Brain microvascular endothelial cell (primary cell): ENCODE measurements at regions not wholly inside any gene's neighbourhood (a gene's known extent, or its start where the extent isn't known, plus 50 kb on each side); places are given as distances from the start of the nearest gene placed in this dataset.
A peak's percentile ranks its signal among the peaks of the same experiment; 100 is the strongest.

ENCODE experiments used
- DNase-seq: peaks from one replicate; pipeline ENCODE4 v3.0.0-alpha.2; 2020
- H3K27ac ChIP-seq: fragments of 250-450 bp; sonication (Bioruptor Pico); 2 replicates; pipeline ENCODE4 v1.5.1; 2020; ENCODE audit warnings: mild to moderate bottlenecking, moderate library complexity
- H3K27me3 ChIP-seq: fragments of 250-450 bp; sonication (Bioruptor Pico); replicated peaks from 2 replicates; pipeline ENCODE4 v1.5.1; 2020; ENCODE audit warnings: mild to moderate bottlenecking
- H3K36me3 ChIP-seq: fragments of 250-450 bp; sonication (Bioruptor Pico); replicated peaks from 2 replicates; pipeline ENCODE4 v1.5.1; 2020; ENCODE audit warnings: mild to moderate bottlenecking
- H3K4me3 ChIP-seq: 2 replicates; pipeline ENCODE4 v1.5.1; 2011; ENCODE audit warnings: low read depth, mild to moderate bottlenecking, control low read depth, low read length, moderate library complexity
- CTCF ChIP-seq: IDR thresholded peaks from 2 replicates; pipeline ENCODE4 v1.5.1; 2011; ENCODE audit warnings: low read depth, mild to moderate bottlenecking, moderate library complexity, low read length, control low read depth, inconsistent platforms; ENCODE audit errors: missing control alignments
- in situ Hi-C: cut with HindIII; loops from 2 replicates; pipeline ENCODE4 v1.10.0; 2017; ENCODE audit warnings: low sequenced_read_pairs, low pct_ligation_motif_present

DNA sequence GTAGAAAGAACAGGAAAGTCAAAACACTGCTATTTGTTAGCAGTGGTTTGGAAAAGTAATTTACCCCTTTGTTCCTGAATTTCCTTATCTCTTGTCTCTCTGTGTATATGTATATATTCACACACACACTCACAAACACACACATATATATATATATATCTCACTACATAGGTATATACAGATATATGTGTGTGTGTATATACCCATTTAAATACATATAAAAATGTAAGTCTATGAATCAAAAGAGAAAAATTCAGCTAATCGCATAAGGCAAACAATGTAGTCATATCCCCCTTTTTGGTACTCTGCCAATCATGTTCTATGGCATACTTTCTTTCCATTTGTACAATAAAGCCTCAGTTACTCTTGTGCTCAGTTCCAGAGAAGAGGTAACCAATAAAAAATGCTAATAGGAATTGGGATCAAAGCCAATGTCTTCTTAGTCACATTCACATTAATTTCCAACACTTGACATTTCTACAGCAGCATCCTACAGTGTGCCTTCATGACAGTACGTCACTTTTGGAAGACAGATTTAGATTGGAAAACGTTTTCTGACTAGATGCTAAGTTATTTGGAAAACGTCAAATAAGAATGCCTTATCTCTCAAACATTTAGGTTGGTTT, 94.6 kb downstream of the MC4R start:
- Histone ChIP-seq H3K4me3 (no peak overlapping the region), H3K36me3 (no peaks in the 10 kb centered on the region), H3K27me3 (no peaks in the 10 kb centered on the region), H3K27ac (no peak overlapping the region)
- in situ Hi-C loops: no loop called here
- TF ChIP-seq CTCF: no peak
- peak; percentile 65 for DNase-seq

- Histone ChIP-seq H3K27me3 (no peaks in the 10 kb centered on the region), H3K36me3 (no peaks in the 10 kb centered on the region), H3K4me3 (no peak overlapping the region), H3K27ac (no peak overlapping the region)
- TF ChIP-seq CTCF: no peak
- in situ Hi-C loops: no loop called here
- DNase-seq: no peak
Measured at GRCh38 chr18:60267391-60268058, 105.0 kb downstream of the MC4R start.

- in situ Hi-C loops: no loop called here
- no peak overlapping the region for H3K4me3 ChIP-seq
- TF ChIP-seq CTCF: no peak
- no peak for DNase-seq
- no peaks in the 10 kb centered on the region for H3K27me3 ChIP-seq
- H3K36me3 ChIP-seq: no peaks in the 10 kb centered on the region
- H3K27ac ChIP-seq: no peak overlapping the region
Measured at GRCh38 chr18:60266558-60266957, 106.0 kb downstream of the MC4R start.

DNA sequence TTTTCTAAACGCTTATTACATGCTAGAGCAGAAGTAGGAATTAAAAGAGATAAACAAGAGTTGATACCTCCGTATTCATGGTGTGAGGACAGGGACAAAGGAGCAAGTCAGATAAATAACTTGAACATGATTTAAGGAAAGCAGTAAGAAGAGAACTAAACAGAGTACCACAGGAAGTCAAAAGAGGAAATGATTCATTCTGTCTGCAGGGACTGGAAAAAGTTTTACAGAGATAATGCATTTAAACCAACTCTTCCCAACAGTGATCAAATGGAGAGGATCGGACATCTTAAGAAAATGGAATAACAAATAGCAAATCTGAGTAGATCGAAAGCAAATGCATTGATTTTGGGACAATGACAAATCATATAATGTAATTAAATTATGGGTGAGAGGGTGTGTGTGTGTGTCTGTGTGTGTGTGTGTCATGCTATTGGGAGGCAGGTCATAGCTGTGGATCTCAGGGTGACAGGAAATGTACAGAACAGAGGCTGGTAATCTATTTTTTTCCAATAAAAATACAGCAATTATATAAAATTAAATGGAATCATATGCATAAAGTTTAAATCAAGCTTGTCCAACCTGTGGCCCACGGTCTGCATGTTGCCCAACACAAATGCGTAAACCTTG, 113.4 kb downstream of the MC4R start:
- H3K4me3 ChIP-seq: no peak overlapping the region
- H3K27ac ChIP-seq: no peak overlapping the region
- in situ Hi-C loops: no loop called here
- H3K36me3 ChIP-seq: no peaks in the 10 kb centered on the region
- H3K27me3 ChIP-seq: no peaks in the 10 kb centered on the region
- DNase-seq: peak; percentile 22
- TF ChIP-seq CTCF: no peak

DNA sequence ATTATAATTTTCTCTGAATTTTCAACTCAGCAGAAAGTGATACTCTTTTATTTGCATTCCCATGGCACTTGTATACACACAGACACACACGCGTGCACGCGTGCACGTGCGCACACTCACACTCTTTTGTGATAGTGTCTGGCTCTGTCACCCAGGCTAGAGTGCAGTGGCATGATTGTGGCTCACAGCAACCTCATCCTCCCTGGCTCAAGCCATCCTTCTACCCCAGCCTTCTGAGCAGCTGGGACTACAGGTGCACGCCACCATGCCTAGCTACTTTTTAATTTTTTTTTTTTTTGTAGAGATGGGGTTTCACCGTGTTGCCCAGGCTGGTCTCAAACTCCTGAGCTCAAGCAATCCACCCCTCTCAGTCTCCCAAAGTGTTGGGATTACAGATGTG, 123.2 kb downstream of the MC4R start:
- no peak for DNase-seq
- TF ChIP-seq CTCF: no peak
- no peak overlapping the region for H3K4me3 ChIP-seq
- no peak overlapping the region for H3K27ac ChIP-seq
- no peaks in the 10 kb centered on the region for H3K36me3 ChIP-seq
- H3K27me3 ChIP-seq: no peaks in the 10 kb centered on the region
- in situ Hi-C loops: no loop called here
